ENCODE measurements at regions not wholly inside any gene's neighbourhood (a gene's known extent, or its start where the extent isn't known, plus 50 kb on each side); places are given as distances from the start of the nearest gene placed in this dataset.

DNA sequence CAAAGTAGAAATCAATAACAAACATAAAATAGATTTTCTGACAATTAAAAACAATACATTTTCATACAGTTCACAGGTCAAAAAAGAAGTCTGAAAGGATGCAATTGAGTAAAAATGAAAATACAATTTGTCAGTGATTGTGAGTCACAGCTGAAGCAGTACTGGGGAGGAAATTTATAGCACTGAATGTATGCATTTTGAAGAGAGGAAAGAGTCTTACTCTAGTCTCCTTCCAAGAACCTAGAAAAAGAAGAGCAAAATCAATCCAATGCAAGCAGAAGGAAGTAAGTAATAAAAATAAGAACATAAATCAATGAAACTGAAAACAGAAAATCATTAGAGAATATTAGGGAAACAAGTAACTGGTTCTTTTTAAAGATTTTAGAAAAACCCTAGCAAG, 507.2 kb upstream of the IGFBP3 start:
- TF ChIP-seq, protein P1, sequence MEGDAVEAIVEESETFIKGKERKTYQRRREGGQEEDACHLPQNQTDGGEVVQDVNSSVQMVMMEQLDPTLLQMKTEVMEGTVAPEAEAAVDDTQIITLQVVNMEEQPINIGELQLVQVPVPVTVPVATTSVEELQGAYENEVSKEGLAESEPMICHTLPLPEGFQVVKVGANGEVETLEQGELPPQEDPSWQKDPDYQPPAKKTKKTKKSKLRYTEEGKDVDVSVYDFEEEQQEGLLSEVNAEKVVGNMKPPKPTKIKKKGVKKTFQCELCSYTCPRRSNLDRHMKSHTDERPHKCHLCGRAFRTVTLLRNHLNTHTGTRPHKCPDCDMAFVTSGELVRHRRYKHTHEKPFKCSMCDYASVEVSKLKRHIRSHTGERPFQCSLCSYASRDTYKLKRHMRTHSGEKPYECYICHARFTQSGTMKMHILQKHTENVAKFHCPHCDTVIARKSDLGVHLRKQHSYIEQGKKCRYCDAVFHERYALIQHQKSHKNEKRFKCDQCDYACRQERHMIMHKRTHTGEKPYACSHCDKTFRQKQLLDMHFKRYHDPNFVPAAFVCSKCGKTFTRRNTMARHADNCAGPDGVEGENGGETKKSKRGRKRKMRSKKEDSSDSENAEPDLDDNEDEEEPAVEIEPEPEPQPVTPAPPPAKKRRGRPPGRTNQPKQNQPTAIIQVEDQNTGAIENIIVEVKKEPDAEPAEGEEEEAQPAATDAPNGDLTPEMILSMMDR (IDR thresholded peaks at IDR 0.05): no peak
- no peak for TF ChIP-seq EZH2 (IDR thresholded peaks at IDR 0.05; ENCODE audit: borderline replicate concordance, insufficient read depth, low read depth, low read length, poor library complexity, severe bottlenecking)
